HG03432 (cell line): ENCODE measurements at regions not wholly inside any gene's neighbourhood (a gene's known extent, or its start where the extent isn't known, plus 50 kb on each side); places are given as distances from the start of the nearest gene placed in this dataset.

Experiments used
- ATAC-seq: cut with Tn5 transposase; IDR thresholded peaks from one replicate; pipeline ENCODE4 v1.9.1; 2021; ENCODE audit warnings: mild to moderate bottlenecking, moderate library complexity; ENCODE audit not compliant: unreplicated experiment

GRCh38 chr15:70158309-70159000 lies 60.7 kb upstream of the TLE3 start:
- no peak for ATAC-seq

GRCh38 chr15:70156671-70157271 lies 59.1 kb upstream of the TLE3 start:
- no peak for ATAC-seq

GRCh38 chr15:70154718-70155347 lies 57.1 kb upstream of the TLE3 start:
- no peak for ATAC-seq

GRCh38 chr15:70153921-70154717 lies 56.4 kb upstream of the TLE3 start:
- no peak for ATAC-seq

- no peak for ATAC-seq
These were observed 54.4 kb upstream of the TLE3 start for GRCh38 chr15:70152070-70152480.

- ATAC-seq = no peak
These were observed 53.7 kb upstream of the TLE3 start for GRCh38 chr15:70151462-70151861.

- ATAC-seq = no peak
These were observed 53.3 kb upstream of the TLE3 start for GRCh38 chr15:70151003-70151402.

- ATAC-seq = no peak
These were observed 52.7 kb upstream of the TLE3 start for GRCh38 chr15:70150405-70150747.

GRCh38 chr15:70149667-70150404 lies 52.1 kb upstream of the TLE3 start:
- ATAC-seq = no peak

- ATAC-seq = no peak
These were observed 50.1 kb upstream of the TLE3 start for GRCh38 chr15:70147778-70148177.
